HL-60 (cell line): ENCODE measurements at regions not wholly inside any gene's neighbourhood (a gene's known extent, or its start where the extent isn't known, plus 50 kb on each side); places are given as distances from the start of the nearest gene placed in this dataset.

Experiments used
- GABPA ChIP-seq: IDR thresholded peaks from 2 replicates; pipeline ENCODE4 v1.6.1; 2012; ENCODE audit warnings: low read depth
- POLR2AphosphoS5 ChIP-seq: IDR thresholded peaks from 2 replicates; pipeline ENCODE4 v1.6.1; 2012; ENCODE audit warnings: low read depth
- TF ChIP-seq, protein P1 (sequence below): IDR thresholded peaks from one replicate; pipeline ENCODE4 v1.5.1; 2011; ENCODE audit warnings: low read length, control low read depth, inconsistent platforms; ENCODE audit not compliant: insufficient read depth

DNA sequence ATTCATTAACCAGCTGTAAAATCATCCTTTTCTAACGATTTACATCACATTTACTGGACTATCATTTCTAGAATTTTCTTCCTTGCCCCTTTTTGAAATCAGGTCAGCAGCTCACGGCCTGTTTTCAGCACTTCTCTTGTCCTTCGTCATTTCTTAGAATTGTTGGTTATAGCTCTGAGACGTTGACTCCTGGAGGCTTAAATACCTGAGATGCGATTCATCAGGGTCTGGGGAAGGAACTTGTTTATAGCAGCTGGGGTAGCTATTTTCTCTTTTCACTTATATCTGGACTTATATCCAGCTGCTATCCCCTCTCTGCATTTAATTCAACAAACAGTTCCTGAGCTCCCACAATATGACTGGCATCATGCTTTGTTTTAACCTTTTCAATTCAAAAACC lies 338.7 kb upstream of the TNRC6C start:
- TF ChIP-seq, protein P1, sequence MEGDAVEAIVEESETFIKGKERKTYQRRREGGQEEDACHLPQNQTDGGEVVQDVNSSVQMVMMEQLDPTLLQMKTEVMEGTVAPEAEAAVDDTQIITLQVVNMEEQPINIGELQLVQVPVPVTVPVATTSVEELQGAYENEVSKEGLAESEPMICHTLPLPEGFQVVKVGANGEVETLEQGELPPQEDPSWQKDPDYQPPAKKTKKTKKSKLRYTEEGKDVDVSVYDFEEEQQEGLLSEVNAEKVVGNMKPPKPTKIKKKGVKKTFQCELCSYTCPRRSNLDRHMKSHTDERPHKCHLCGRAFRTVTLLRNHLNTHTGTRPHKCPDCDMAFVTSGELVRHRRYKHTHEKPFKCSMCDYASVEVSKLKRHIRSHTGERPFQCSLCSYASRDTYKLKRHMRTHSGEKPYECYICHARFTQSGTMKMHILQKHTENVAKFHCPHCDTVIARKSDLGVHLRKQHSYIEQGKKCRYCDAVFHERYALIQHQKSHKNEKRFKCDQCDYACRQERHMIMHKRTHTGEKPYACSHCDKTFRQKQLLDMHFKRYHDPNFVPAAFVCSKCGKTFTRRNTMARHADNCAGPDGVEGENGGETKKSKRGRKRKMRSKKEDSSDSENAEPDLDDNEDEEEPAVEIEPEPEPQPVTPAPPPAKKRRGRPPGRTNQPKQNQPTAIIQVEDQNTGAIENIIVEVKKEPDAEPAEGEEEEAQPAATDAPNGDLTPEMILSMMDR, result no peak
- TF ChIP-seq GABPA (no peak), POLR2AphosphoS5 (no peak)
